ENCODE measurements at regions not wholly inside any gene's neighbourhood (a gene's known extent, or its start where the extent isn't known, plus 50 kb on each side); places are given as distances from the start of the nearest gene placed in this dataset.

DNA sequence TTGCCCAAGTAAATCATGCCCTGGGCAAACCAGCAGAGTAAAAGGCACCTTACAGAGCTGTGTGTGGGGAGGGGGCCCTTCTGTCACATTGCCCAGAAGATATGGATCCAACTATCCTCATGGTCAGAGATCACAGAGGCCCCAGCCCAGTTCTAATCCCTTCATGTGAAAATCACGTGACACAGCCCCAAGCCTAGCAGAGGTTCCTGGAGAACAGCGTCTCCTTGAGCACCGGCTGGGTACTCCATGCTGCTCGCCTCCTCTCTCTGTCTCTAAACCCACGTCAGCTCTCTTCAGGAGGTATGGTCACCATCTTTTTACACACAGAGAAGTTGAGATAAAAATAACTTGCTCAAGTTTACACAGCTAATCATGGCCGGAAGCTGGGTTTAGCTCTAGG is 230.2 kb downstream of the ANKRD60 start:
- TF ChIP-seq, protein P1, sequence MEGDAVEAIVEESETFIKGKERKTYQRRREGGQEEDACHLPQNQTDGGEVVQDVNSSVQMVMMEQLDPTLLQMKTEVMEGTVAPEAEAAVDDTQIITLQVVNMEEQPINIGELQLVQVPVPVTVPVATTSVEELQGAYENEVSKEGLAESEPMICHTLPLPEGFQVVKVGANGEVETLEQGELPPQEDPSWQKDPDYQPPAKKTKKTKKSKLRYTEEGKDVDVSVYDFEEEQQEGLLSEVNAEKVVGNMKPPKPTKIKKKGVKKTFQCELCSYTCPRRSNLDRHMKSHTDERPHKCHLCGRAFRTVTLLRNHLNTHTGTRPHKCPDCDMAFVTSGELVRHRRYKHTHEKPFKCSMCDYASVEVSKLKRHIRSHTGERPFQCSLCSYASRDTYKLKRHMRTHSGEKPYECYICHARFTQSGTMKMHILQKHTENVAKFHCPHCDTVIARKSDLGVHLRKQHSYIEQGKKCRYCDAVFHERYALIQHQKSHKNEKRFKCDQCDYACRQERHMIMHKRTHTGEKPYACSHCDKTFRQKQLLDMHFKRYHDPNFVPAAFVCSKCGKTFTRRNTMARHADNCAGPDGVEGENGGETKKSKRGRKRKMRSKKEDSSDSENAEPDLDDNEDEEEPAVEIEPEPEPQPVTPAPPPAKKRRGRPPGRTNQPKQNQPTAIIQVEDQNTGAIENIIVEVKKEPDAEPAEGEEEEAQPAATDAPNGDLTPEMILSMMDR (IDR thresholded peaks at IDR 0.05 in 8 of 11, conservative IDR thresholded peaks at IDR 0.05 in 3 of 11), result no peak
- no peak for TF ChIP-seq POLR2A (IDR thresholded peaks at IDR 0.05)
